PC-3 (cell line): ENCODE measurements at regions not wholly inside any gene's neighbourhood (a gene's known extent, or its start where the extent isn't known, plus 50 kb on each side); places are given as distances from the start of the nearest gene placed in this dataset.

ENCODE experiments used
- ATAC-seq: fragments of 200-7000 bp; cut with Tn5 transposase; 2 replicates; pipeline ENCODE4 v1.9.1; 2020; ENCODE audit warnings: mild to moderate bottlenecking, moderate library complexity
- BruUV-seq: library from RNA; stranded (reverse); fragments of 400-500 nt; replicated peaks from 2 replicates; lab custom pipeline; 2021; lab: Mats Ljungman, UMichigan
- CTCF ChIA-PET: fragments of 300-600 bp; sonication (Branson Sonifier 250); formaldehyde crosslinking; loops from one replicate; lab custom pipeline; 2022; ENCODE audit warnings: antibody characterized with exemption; lab: Charles Lee
- POLR2A ChIA-PET: fragments of 300-600 bp; sonication (Branson Sonifier 250); formaldehyde crosslinking; loops from one replicate; lab custom pipeline; 2022; ENCODE audit warnings: antibody characterized with exemption; ENCODE audit not compliant: unreplicated experiment; lab: Charles Lee
- DNase-seq: peaks from one replicate; pipeline ENCODE4 v3.0.0-alpha.2; 2015
- H2AFZ ChIP-seq: fragments of 300-600 bp; sonication (generic); 2 replicates; pipeline ENCODE4 v1.6.0; 2016; ENCODE audit warnings: antibody characterized with exemption, low read length
- H3F3A ChIP-seq: fragments of 300-600 bp; sonication (generic); one replicate; pipeline ENCODE4 v1.6.0; 2017; ENCODE audit warnings: antibody characterized with exemption, low read length, control low read depth, mild to moderate bottlenecking; ENCODE audit not compliant: unreplicated experiment
- H3K27ac ChIP-seq: fragments of 300-600 bp; sonication (generic); 2 replicates; pipeline ENCODE4 v1.5.1; 2016; ENCODE audit warnings: mild to moderate bottlenecking, low read length
- H3K27me3 ChIP-seq: fragments of 300-600 bp; sonication (generic); 2 replicates; pipeline ENCODE4 v1.6.1; 2016; ENCODE audit warnings: low read length, mixed read lengths
- H3K36me3 ChIP-seq: fragments of 300-600 bp; sonication (generic); 2 replicates; pipeline ENCODE4 v1.6.1; 2016; ENCODE audit warnings: low read depth, mixed run types, low read length, mixed read lengths
- H3K4me1 ChIP-seq: fragments of 300-600 bp; sonication (generic); 2 replicates; pipeline ENCODE4 v1.5.1; 2016; ENCODE audit warnings: low read length; ENCODE audit not compliant: insufficient read depth
- H3K4me2 ChIP-seq: fragments of 300-600 bp; sonication (generic); 2 replicates; pipeline ENCODE4 v1.6.0; 2016; ENCODE audit warnings: low read length
- H3K4me3 ChIP-seq: fragments of 300-600 bp; sonication (generic); 2 replicates; pipeline ENCODE4 v1.5.1; 2016; ENCODE audit warnings: mild to moderate bottlenecking, low read length, mixed read lengths
- H3K79me2 ChIP-seq: fragments of 300-600 bp; sonication (generic); 2 replicates; pipeline ENCODE4 v1.6.1; 2017; ENCODE audit warnings: low read length, mixed read lengths
- H3K9ac ChIP-seq: fragments of 300-600 bp; sonication (generic); 2 replicates; pipeline ENCODE4 v1.6.0; 2016; ENCODE audit warnings: mild to moderate bottlenecking, low read length
- H3K9me2 ChIP-seq: fragments of 300-600 bp; sonication (generic); replicated peaks from 2 replicates; pipeline ENCODE4 v1.6.1; 2016; ENCODE audit warnings: mixed run types, low read length, mixed read lengths
- H3K9me3 ChIP-seq: fragments of 300-600 bp; sonication (generic); 2 replicates; pipeline ENCODE4 v1.6.1; 2016; ENCODE audit warnings: low read length, mixed read lengths
- H4K20me1 ChIP-seq: fragments of 300-600 bp; sonication (generic); 2 replicates; pipeline ENCODE4 v1.6.1; 2016; ENCODE audit warnings: low read length, mixed read lengths
- CTCF ChIP-seq: fragments of 300-600 bp; sonication (generic); conservative IDR thresholded peaks from 2 replicates; pipeline ENCODE4 v1.5.1; 2017; ENCODE audit warnings: antibody characterized with exemption, low read depth, mild to moderate bottlenecking, low read length
- EZH2 ChIP-seq: fragments of 300-600 bp; sonication (generic); IDR thresholded peaks from one replicate; pipeline ENCODE4 v1.6.1; 2017; ENCODE audit warnings: antibody characterized with exemption, mild to moderate bottlenecking, low read length; ENCODE audit not compliant: unreplicated experiment
- EZH2phosphoT487 ChIP-seq: fragments of 300-600 bp; sonication (generic); IDR thresholded peaks from 2 replicates; pipeline ENCODE4 v1.6.1; 2018; ENCODE audit warnings: mild to moderate bottlenecking, antibody characterized with exemption, low read length, borderline replicate concordance
- intact Hi-C: fragments of 100-400 bp; cut with micrococcal nuclease; formaldehyde crosslinking; loops from 2 replicates; pipeline ENCODE4 v1.9.0; 2023

- Histone ChIP-seq H3K4me1 (peaks cover 16% of the 10 kb centered on the region), H4K20me1 (no peaks in the 10 kb centered on the region), H3K27ac (no peak overlapping the region), H2AFZ (no peak overlapping the region), H3F3A (no peaks in the 10 kb centered on the region), H3K4me2 (no peak overlapping the region), H3K9ac (no peak overlapping the region), H3K9me3 (no peaks in the 10 kb centered on the region), H3K79me2 (no peaks in the 10 kb centered on the region), H3K4me3 (no peak overlapping the region), H3K27me3 (no peaks in the 10 kb centered on the region), H3K9me2 (no peaks in the 10 kb centered on the region), H3K36me3 (no peaks in the 10 kb centered on the region)
- BruUV-seq: no TSS peak
- DNase-seq: peak; percentile 7
- TF ChIP-seq EZH2 (no peak), CTCF (no peak), EZH2phosphoT487 (no peak)
- ChIA-PET POLR2A (no interaction called here), CTCF (no interaction called here)
- intact Hi-C loops: no loop called here
- ATAC-seq: no peak
Observed at GRCh38 chr7:33776788-33777187, 128.6 kb upstream of the BMPER start.

GRCh38 chr7:33778195-33778594 is 127.1 kb upstream of the BMPER start:
- H3K4me1 ChIP-seq: peaks cover 6% of the 10 kb centered on the region
- no peaks in the 10 kb centered on the region for H4K20me1 ChIP-seq
- POLR2A ChIA-PET: no interaction called here
- no peak overlapping the region for H3K4me2 ChIP-seq
- intact Hi-C loops: no loop called here
- H3K9ac ChIP-seq: no peak overlapping the region
- no peaks in the 10 kb centered on the region for H3K9me3 ChIP-seq
- H3K9me2 ChIP-seq: no peaks in the 10 kb centered on the region
- H3K36me3 ChIP-seq: no peaks in the 10 kb centered on the region
- no peak overlapping the region for H3K27ac ChIP-seq
- H2AFZ ChIP-seq: no peak overlapping the region
- no peak overlapping the region for H3K4me3 ChIP-seq
- no peaks in the 10 kb centered on the region for H3K79me2 ChIP-seq
- TF ChIP-seq CTCF (no peak), EZH2phosphoT487 (no peak), EZH2 (no peak)
- no peak for ATAC-seq
- CTCF ChIA-PET: no interaction called here
- no peaks in the 10 kb centered on the region for H3K27me3 ChIP-seq
- no TSS peak for BruUV-seq
- DNase-seq: no peak
- no peaks in the 10 kb centered on the region for H3F3A ChIP-seq

GRCh38 chr7:33779216-33779615 is 126.1 kb upstream of the BMPER start:
- Histone ChIP-seq H3K4me2 (no peak overlapping the region), H3K36me3 (no peaks in the 10 kb centered on the region), H3K79me2 (no peaks in the 10 kb centered on the region), H4K20me1 (no peaks in the 10 kb centered on the region), H3K9me3 (no peaks in the 10 kb centered on the region), H3K27me3 (no peaks in the 10 kb centered on the region), H2AFZ (no peak overlapping the region), H3K9me2 (no peaks in the 10 kb centered on the region), H3K4me1 (no peaks in the 10 kb centered on the region; the same call in 1 of the 2 replicates), H3K27ac (no peak overlapping the region), H3K4me3 (no peak overlapping the region), H3K9ac (no peak overlapping the region), H3F3A (no peaks in the 10 kb centered on the region)
- intact Hi-C loops: no loop called here
- no TSS peak for BruUV-seq
- POLR2A ChIA-PET: no interaction called here
- no peak for DNase-seq
- CTCF ChIA-PET: no interaction called here
- TF ChIP-seq EZH2 (no peak), CTCF (no peak), EZH2phosphoT487 (no peak)
- no peak for ATAC-seq
